Chondrocyte (in vitro differentiated cells): ENCODE measurements at regions not wholly inside any gene's neighbourhood (a gene's known extent, or its start where the extent isn't known, plus 50 kb on each side); places are given as distances from the start of the nearest gene placed in this dataset.

ENCODE experiments used
- DNase-seq: peaks from one replicate; pipeline ENCODE4 v3.0.0; 2021; ENCODE audit warnings: mixed read lengths, low spot score
- H3K27ac Mint-ChIP-seq: one replicate; pipeline ENCODE4 v1.8.0; 2021; ENCODE audit warnings: mild to moderate bottlenecking, moderate library complexity, mixed read lengths; ENCODE audit not compliant: unreplicated experiment
- H3K27me3 Mint-ChIP-seq: 2 replicates; pipeline ENCODE4 v1.8.0; 2021; ENCODE audit warnings: low read depth, mixed read lengths
- H3K36me3 Mint-ChIP-seq: 2 replicates; pipeline ENCODE4 v1.8.0; 2021; ENCODE audit warnings: low read depth, mixed read lengths
- H3K4me1 Mint-ChIP-seq: 2 replicates; pipeline ENCODE4 v1.8.0; 2021; ENCODE audit warnings: low read depth, mild to moderate bottlenecking, mixed read lengths
- H3K4me3 Mint-ChIP-seq: one replicate; pipeline ENCODE4 v1.8.0; 2021; ENCODE audit warnings: mild to moderate bottlenecking, moderate library complexity, mixed read lengths; ENCODE audit not compliant: unreplicated experiment
- H3K9me3 Mint-ChIP-seq: 2 replicates; pipeline ENCODE4 v1.8.0; 2021; ENCODE audit warnings: low read depth, mixed read lengths
- TF ChIP-seq, protein P1 (sequence below): fragments of 200-600 bp; sonication (generic); IDR thresholded peaks from 2 replicates; pipeline ENCODE4 v1.5.0; 2021; ENCODE audit warnings: antibody characterized with exemption, mild to moderate bottlenecking, moderate library complexity

DNA sequence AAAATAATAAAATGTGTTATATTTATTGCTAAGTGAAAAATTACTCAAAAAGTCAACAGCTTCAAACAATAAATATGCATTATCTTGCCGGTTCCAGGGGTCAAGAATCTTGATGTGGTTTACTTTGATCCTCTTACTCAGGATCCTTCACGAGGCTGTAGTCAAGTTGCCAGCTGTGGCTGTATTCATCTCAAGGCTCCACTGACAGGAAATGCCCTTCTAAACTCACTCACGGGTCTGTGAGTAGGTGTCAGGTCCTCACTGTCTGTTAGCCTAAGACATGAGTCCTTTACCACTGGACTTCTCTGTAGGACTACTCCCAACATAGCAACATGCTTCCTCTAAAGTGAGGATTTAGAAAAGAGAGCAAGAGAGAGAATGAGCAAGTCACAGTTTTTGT, 983.0 kb downstream of the SI start:
- DNase-seq, result no peak
- H3K36me3 Mint-ChIP-seq, result no peaks in the 10 kb centered on the region
- no peaks in the 10 kb centered on the region for H3K4me1 Mint-ChIP-seq
- no peaks in the 10 kb centered on the region for H3K27me3 Mint-ChIP-seq
- peaks cover 2% of the 10 kb centered on the region for H3K9me3 Mint-ChIP-seq
- TF ChIP-seq, protein P1, sequence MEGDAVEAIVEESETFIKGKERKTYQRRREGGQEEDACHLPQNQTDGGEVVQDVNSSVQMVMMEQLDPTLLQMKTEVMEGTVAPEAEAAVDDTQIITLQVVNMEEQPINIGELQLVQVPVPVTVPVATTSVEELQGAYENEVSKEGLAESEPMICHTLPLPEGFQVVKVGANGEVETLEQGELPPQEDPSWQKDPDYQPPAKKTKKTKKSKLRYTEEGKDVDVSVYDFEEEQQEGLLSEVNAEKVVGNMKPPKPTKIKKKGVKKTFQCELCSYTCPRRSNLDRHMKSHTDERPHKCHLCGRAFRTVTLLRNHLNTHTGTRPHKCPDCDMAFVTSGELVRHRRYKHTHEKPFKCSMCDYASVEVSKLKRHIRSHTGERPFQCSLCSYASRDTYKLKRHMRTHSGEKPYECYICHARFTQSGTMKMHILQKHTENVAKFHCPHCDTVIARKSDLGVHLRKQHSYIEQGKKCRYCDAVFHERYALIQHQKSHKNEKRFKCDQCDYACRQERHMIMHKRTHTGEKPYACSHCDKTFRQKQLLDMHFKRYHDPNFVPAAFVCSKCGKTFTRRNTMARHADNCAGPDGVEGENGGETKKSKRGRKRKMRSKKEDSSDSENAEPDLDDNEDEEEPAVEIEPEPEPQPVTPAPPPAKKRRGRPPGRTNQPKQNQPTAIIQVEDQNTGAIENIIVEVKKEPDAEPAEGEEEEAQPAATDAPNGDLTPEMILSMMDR, result no peak
- H3K27ac Mint-ChIP-seq, result no peak overlapping the region
- no peak overlapping the region for H3K4me3 Mint-ChIP-seq

DNA sequence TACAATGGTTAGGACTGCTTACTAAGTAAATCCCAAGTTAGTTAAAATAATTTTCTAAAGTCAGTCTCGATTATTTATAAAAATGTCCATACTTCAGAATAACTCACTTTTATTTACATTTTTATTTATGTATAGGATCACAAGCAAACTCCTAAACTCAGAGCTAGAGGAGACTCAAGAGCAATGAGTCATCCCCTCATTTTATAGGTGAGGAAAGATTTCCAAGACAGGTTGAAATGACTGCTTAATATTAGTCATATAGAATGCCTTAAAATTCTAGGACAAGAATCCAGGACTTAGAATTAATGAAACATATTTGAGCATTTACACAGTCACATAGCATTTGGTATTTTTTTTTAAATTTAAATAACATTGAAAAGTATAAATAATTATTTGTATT, 983.8 kb downstream of the SI start:
- Mint-ChIP-seq H3K9me3 (peaks cover 2% of the 10 kb centered on the region), H3K4me3 (no peak overlapping the region), H3K36me3 (no peaks in the 10 kb centered on the region), H3K4me1 (no peaks in the 10 kb centered on the region), H3K27me3 (no peaks in the 10 kb centered on the region), H3K27ac (no peak overlapping the region)
- DNase-seq, result no peak
- TF ChIP-seq, protein P1, result no peak

DNA sequence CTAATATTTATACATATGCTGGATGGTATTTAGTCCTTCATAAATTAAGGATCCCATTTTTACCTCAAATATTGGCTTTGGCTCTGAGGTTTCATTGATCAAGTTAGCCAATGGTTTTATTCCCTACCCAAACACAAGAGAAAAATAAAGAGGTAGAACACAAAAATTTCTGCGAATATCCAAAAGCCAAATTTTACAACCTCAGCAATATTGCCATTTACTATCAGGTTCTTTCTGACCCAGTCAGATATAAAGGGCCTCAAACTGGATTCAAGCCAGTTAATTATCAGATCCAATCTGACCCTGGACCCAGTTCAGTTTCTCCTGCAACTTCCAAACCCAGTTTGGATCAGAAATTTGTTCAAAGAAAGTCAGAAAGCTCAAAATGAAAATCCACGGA, 998.1 kb downstream of the SI start:
- TF ChIP-seq, protein P1, result no peak
- no peak for DNase-seq
- H3K27me3 Mint-ChIP-seq, result no peaks in the 10 kb centered on the region
- no peak overlapping the region for H3K4me3 Mint-ChIP-seq
- H3K4me1 Mint-ChIP-seq, result no peaks in the 10 kb centered on the region
- H3K9me3 Mint-ChIP-seq, result peaks cover 16% of the 10 kb centered on the region
- H3K27ac Mint-ChIP-seq, result no peak overlapping the region
- peaks cover 2% of the 10 kb centered on the region for H3K36me3 Mint-ChIP-seq

DNA sequence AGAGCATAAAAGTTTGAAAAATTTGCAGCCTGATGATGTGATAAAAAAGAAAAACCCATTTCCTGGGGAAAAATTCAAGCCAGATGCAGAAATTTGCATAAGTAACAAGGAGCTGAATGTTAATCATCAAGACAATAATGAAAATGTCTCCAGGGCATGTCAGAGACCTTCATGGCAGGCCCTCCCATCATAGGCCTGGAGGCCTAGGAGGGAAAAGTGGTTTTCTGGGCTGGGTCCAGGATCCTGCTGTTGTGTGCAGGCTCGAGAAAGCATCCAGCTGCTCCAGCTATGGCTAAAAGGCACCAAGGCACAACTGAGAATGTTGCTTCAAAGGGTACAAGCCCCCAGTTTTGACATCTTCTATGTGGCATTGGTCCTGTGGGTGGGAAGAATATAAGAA, 1014.0 kb downstream of the SI start:
- Mint-ChIP-seq H3K27me3 (no peaks in the 10 kb centered on the region), H3K9me3 (no peaks in the 10 kb centered on the region), H3K4me1 (no peaks in the 10 kb centered on the region), H3K36me3 (no peaks in the 10 kb centered on the region), H3K27ac (no peak overlapping the region), H3K4me3 (no peak overlapping the region)
- TF ChIP-seq, protein P1, result no peak
- no peak for DNase-seq

DNA sequence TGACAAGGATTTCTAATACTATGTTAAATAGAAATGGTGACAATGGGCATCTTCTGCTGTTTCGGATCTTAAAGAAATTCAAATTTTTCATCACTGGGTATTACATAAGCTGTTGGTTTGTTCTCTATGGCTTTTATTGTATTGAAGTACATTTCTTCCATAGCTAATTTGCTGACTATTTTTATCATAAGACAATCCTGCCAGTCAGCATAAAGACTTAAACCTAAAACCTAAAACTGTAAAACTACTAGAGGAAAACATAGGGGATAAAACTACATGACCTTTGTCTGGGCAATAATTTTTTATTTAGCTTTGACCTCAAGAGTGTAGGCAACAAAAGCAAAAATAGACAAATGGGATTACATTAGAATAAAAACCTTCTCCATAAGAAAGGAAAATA, 1017.4 kb downstream of the SI start:
- Mint-ChIP-seq H3K27me3 (no peaks in the 10 kb centered on the region), H3K4me3 (no peak overlapping the region), H3K4me1 (no peaks in the 10 kb centered on the region), H3K27ac (no peak overlapping the region), H3K9me3 (peaks cover 6% of the 10 kb centered on the region), H3K36me3 (no peaks in the 10 kb centered on the region)
- TF ChIP-seq, protein P1, result no peak
- DNase-seq, result no peak
